ENCODE measurements at regions not wholly inside any gene's neighbourhood (a gene's known extent, or its start where the extent isn't known, plus 50 kb on each side); places are given as distances from the start of the nearest gene placed in this dataset.

DNA sequence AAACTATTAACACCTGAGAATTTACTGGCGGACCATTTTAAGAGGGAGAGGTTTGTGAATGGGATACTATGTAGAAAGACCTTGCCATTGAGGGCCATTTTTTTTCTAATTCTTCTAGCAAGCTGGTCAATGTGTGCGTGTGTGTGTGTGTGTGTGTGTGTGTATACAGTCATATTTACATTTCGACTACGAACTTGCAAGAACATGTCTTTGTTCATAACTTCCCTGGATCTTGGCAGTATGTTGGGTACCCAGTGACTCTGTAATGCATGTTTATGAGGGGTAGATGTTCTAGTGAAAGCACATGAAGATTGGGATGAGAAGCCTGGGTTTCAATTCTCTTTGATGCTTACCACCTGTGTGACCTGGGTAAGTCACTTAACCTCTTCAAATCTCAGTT lies 133.6 kb downstream of the UBE2E3 start:
- no peaks in the 10 kb centered on the region for H3K27me3 ChIP-seq

DNA sequence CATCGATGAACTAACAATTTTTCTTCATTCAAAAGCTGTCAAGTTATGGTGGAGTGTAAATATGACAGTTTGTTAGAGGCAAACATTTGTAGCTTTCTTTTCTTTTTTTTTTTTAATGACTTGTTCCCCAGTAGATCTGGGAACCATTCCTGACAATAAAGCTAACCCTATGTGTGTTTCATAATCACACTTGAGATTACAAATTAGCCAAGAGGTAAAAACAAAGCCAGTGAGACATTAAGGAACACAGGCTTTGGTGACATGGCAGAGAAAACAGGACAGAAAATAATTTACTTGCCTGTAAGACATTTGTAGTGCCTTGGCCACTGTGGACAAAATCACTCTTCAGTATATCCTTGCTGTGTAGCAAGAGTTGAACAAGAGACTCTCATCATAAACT lies 135.9 kb downstream of the UBE2E3 start:
- ATAC-seq, result no peak
- no peak overlapping the region for H3K27ac ChIP-seq
- intact Hi-C loops (cut with DNase I), result no loop called here
- no peaks in the 10 kb centered on the region for H3K4me1 ChIP-seq
- DNase-seq, result no peak
- no peaks in the 10 kb centered on the region for H3K9me3 ChIP-seq
- H3K36me3 ChIP-seq, result no peaks in the 10 kb centered on the region
- H3K4me3 ChIP-seq, result no peak overlapping the region
- TF ChIP-seq, protein P1, sequence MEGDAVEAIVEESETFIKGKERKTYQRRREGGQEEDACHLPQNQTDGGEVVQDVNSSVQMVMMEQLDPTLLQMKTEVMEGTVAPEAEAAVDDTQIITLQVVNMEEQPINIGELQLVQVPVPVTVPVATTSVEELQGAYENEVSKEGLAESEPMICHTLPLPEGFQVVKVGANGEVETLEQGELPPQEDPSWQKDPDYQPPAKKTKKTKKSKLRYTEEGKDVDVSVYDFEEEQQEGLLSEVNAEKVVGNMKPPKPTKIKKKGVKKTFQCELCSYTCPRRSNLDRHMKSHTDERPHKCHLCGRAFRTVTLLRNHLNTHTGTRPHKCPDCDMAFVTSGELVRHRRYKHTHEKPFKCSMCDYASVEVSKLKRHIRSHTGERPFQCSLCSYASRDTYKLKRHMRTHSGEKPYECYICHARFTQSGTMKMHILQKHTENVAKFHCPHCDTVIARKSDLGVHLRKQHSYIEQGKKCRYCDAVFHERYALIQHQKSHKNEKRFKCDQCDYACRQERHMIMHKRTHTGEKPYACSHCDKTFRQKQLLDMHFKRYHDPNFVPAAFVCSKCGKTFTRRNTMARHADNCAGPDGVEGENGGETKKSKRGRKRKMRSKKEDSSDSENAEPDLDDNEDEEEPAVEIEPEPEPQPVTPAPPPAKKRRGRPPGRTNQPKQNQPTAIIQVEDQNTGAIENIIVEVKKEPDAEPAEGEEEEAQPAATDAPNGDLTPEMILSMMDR (IDR thresholded peaks at IDR 0.05), result no peak
- no peaks in the 10 kb centered on the region for H3K27me3 ChIP-seq

More for the DNA sequence above, 133.6 kb downstream of the UBE2E3 start:
- Histone ChIP-seq H3K4me1 (no peaks in the 10 kb centered on the region), H3K27ac (no peak overlapping the region), H3K9me3 (no peaks in the 10 kb centered on the region), H3K4me3 (no peak overlapping the region), H3K36me3 (no peaks in the 10 kb centered on the region)
- ATAC-seq (no peak), DNase-seq (no peak)
- intact Hi-C loops (cut with DNase I), result no loop called here
- TF ChIP-seq, protein P1 (IDR thresholded peaks at IDR 0.05), result no peak

DNA sequence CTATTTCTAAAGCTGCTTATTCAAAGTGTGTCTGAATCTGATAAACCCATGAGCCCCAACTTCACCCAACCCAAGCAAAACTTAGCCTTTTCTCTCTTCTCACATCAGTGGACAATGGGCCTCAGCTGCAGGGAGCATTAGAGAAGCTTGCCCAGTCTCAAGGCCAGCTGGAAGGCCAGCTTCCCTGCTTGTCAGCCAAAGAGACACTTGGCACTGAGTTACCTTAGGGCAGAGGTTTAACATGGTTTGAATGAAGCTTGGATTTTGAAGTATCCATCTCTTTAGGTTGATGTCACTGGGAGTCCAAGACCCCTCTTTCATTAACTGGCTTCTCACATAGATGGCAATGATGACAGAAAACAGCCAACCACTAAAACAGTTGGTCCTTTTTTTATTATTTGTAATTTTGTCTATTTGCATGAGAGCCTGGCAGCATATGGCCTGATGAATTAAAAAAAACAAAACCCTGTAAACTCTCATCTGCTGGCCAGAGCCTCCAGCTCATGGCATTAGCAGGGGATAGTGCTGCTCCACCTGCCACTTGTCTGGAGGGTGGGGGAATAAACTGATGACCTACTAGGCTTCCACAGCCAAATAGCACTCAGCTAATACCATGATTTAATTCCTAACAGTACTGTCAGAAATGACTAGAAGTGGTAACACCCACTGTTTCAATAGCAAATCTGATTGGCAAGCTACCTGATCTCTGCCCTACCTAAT lies 137.0 kb downstream of the UBE2E3 start:
- no peak for ATAC-seq
- DNase-seq, result no peak
- intact Hi-C loops (cut with DNase I), result no loop called here

DNA sequence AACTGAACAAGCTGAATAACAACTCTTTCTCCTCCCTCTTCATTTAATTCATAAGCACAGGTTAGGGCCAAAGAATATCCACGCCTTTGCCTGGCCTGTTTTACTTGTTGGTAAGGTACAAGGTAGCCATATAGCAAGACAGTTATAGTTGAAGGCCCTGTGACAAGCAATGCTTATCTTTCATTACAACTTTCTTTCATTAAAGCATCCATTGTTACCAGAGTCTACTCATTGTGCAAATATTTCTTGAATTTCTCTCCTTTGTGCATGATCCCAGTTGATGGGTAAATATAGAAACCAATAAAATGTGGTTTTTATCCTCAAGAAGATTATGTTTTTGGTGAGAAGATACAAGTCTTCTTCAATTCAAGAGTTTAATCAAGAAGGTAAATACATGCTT lies 140.2 kb downstream of the UBE2E3 start:
- intact Hi-C loops (cut with DNase I), result no loop called here
- no peak for ATAC-seq

More for the DNA sequence above, 137.0 kb downstream of the UBE2E3 start:
- no peaks in the 10 kb centered on the region for H3K36me3 ChIP-seq
- H3K27me3 ChIP-seq, result no peaks in the 10 kb centered on the region
- H3K4me3 ChIP-seq, result no peak overlapping the region
- TF ChIP-seq, protein P1 (IDR thresholded peaks at IDR 0.05), result no peak
- H3K27ac ChIP-seq, result no peak overlapping the region
- H3K4me1 ChIP-seq, result no peaks in the 10 kb centered on the region
- H3K9me3 ChIP-seq, result no peaks in the 10 kb centered on the region

DNA sequence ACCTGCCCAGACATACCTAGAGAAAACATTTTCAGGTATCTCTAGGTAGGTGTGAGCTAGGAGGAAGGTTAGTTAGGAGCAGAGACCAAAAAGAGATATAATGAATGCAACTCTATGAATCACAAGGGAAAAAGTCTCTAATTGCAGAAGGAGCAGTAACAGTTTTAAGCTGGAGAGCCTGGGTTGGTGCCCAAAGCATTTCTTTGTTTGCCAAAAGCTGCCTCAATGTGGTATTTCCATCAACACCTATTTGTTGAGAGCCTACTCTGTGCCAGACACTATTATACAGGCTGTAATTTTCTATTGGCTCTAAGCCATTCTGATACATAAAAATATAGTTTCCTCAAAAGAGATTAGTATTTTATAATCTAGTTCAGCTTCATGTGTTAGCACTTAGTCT lies 141.6 kb downstream of the UBE2E3 start:
- intact Hi-C loops (cut with DNase I), result no loop called here
- no peak for ATAC-seq
- Histone ChIP-seq H3K27me3 (no peaks in the 10 kb centered on the region), H3K9me3 (no peaks in the 10 kb centered on the region), H3K4me1 (no peaks in the 10 kb centered on the region), H3K27ac (no peak overlapping the region), H3K4me3 (no peak overlapping the region), H3K36me3 (no peaks in the 10 kb centered on the region)
- TF ChIP-seq, protein P1 (IDR thresholded peaks at IDR 0.05), result no peak
- DNase-seq, result no peak

More for the DNA sequence above, 140.2 kb downstream of the UBE2E3 start:
- Histone ChIP-seq H3K27ac (no peak overlapping the region), H3K9me3 (no peaks in the 10 kb centered on the region), H3K4me3 (no peak overlapping the region), H3K36me3 (no peaks in the 10 kb centered on the region), H3K27me3 (no peaks in the 10 kb centered on the region), H3K4me1 (no peaks in the 10 kb centered on the region)
- TF ChIP-seq, protein P1 (IDR thresholded peaks at IDR 0.05), result no peak
- DNase-seq, result no peak

Data from upper lobe of right lung (tissue), 1 donor.